GM04503 (cell line): ENCODE measurements at regions not wholly inside any gene's neighbourhood (a gene's known extent, or its start where the extent isn't known, plus 50 kb on each side); places are given as distances from the start of the nearest gene placed in this dataset.

Source experiments
- DNase-seq: peaks from one replicate; pipeline ENCODE4 v3.0.0-alpha.2; 2012; ENCODE audit warnings: low read depth

DNA sequence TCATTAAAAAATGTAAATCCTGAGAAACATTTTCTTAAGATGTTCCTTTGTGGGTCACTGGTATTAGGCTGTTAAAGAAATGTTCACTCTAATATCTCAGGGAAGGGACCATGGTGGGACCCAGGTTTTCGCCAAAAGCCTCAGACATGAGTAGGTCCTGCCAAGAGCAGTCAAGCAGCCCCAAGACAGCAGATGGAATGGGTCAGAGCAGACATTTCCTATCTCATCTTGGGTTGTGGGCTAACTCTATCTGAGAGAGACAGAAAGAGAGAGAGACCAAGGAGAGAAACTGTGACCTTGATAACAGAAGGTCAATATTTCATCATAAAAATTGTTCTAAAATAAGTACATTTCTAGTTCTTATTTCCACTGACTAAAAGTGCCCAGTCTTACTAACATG lies 661.7 kb downstream of the TSN start:
- no peak for DNase-seq

DNA sequence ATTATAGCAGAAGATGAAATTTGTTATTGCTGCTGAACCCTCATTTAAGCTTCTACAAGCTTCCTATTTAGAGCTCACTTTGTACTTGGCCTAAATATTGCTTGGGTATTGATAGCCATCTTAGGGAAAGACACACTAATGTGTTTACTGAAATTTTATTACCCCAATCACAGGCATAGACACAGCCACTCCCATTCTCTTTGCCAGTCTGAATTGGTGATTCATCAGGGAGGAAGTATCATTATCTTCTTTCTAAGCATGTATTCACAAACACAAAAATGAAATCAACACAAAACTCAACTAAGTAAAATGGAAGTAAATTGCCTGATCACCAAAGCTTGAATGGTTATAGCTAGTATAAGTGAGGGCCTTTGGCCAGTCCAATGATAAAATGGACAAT lies 666.3 kb downstream of the TSN start:
- no peak for DNase-seq

DNA sequence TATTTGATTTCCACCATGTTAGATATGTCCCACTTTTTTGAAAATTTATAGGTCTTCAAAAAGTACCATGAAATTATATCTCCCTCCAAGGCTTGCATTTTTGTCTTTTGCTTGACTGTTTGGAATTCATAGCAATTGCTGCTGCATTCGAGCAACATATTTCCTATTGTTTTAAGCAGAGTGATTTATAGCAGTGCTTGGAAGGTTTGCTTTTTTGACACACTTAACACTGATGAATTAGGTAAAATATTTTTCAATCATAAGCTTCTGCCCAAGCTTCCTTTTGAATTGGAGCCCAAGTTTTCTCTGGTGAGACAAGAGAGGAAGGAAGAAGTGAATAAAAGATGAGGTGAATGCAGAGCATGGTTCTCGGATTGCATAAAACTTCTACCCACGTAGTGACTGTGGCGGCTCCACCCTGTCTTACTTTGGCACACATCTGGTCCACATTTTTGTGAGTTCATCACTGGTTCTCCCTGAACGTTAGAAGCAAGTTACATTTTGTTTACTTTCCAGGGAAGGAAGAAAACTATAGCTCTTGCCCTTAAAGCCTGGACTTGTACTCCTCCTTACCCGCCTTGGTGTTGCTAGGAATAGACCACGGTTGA lies 667.0 kb downstream of the TSN start:
- DNase-seq, result no peak

DNA sequence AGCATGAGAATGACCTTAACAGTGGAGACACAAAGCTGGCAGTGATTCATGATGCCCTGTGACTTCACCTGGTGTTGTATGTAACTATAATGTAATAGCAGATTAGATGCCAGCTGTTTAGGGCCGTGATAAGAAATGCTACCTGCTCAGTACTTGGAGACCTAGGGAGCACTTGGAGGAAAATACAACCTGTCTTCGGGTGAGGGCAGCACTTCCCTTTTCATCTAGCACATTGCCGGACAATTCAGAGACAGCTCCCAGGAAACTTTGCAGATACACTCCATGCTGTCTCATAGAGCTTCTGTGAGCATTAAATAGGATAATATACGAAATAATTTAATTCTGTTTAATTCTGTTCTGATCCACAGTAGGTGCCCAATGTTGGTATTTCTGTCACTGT lies 668.5 kb downstream of the TSN start:
- DNase-seq, result no peak

DNA sequence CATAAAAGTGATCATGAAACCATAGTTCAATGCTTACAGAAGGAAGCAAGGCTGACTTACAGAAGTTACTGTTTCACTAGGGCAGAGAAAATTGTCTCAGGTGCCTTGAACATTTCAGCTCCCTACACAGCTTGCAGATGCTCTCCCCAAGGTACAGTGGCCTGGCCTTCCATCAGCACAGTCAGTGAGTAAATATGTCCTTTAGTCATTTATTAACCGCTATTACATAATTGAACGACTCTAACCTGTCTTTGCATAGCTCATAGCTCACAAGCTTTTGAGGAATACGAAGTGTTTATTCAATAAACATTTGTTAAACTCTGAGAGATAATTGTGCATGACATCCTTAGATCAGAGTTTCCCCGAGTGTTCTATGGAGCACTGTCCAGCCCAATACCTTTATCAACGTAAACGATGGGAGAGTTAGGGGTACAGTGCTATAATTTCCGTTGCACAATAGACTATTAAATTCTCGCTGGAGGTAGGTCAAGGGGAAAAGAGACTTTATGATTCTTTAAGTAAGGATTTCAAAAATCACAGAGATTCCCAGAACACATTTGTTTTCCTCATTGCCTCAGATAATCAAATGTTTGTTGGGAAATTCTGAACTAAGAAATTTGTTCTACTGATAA lies 677.8 kb downstream of the TSN start:
- DNase-seq, result no peak

DNA sequence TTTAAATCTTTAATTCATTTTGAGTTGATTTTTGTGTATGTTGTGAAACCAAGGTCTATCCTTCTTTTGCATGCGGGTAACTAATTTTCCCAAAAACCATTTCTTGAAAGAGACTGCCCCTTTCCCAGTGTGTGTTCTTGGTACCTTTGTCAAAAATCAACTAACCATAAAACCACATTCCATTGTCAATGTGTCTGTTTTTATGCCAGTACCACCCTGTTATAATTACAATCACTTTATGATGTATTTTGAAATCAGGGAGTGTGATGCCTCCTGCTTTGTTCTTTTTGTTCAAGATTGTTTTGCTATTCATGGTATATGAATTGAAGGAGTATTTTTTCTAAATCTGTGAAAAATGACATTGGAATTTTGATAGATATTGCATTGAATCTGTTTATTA lies 689.6 kb downstream of the TSN start:
- DNase-seq, result no peak

DNA sequence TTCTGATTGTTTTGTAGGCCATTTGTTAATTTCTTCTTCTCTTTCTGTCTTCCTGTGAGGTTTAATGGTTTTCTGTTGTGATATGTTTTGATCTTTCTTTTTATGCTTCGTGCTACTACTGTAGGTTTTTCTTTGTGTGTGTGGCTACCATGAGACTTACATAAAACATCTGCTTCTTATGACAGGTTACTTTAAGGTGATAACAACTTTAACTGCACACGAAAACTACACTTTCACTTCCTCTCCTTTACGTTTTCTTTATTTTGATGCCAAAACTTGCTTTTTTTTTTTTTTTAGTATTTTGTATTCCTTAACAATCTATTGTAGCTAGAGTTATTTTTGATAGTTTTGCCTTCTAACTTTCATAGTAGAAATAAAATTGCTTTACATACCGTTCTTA lies 691.3 kb downstream of the TSN start:
- DNase-seq, result no peak

DNA sequence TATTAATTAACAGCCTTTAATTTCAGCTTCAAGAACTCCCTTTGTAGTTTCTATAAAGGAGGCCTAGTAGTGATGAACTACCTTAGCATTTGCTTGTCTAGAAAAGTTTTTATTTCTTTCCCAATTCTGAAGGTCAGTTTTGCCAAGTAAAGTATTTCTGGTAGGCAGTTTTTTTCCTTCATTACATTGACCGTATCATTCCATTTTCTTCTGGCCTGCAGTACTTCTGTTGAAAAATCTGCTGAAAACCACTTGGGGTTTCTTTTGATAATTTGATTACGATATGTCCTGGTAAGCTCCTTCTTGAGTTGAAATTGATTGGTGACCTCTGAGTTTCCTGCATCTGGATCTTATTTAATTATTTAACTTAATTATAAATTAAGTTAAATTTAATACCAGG lies 691.8 kb downstream of the TSN start:
- DNase-seq, result no peak

DNA sequence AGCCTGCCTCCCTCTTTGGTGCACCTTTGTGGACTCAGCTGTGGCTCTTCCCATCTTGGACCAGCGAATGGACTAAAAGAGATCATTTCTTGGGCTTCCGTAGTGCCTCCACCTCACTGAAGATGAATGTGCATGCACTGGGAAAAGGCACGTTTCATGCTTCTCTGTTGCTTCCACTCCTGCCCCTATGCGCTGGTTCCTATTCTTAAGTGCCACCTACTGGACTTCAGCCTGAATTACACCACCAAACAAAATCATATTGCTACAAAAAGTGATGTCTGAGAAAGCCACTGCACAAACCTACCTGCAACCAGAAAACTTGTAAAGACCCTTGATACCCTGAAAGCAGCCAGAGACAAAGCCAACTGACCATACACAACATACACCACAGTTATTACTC lies 695.6 kb downstream of the TSN start:
- DNase-seq, result peak; percentile 3

DNA sequence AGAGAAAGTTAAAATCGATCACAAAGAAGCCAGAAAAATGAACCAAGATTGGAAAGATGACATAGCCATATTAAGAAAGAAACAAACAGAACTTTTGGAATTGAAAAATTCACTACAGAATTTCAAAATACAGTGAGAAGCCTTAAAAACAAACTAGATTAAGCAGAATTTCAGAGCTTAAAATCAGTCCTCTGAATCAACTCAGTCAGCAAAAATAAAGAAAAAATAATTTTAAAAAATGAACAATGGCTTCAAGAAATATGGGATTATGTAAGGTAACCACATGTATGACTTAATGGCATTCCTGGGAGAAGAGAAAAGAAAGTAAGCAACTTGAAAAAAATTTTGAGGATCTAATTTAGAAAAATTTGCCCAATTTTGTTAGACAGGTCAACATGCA lies 696.2 kb downstream of the TSN start:
- DNase-seq, result no peak

DNA sequence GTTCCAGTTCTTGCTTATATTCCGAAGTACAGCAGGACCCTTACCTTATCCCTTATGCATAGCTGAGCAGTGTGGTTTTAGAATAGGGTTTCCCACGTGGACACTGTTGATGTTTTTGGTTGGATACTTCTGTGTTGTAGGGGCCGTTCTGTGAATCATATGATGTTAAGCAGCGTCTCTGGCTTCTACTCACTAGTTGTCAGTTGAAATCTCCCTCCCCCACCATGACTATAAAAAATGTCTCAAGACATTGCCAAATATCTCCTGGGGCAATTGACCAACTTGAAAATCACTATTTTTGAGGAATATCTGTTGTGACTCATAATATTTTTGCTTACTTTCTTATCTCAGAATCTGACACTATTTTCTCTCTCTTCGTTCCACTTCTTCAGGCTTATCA lies 713.7 kb downstream of the TSN start:
- DNase-seq, result no peak

DNA sequence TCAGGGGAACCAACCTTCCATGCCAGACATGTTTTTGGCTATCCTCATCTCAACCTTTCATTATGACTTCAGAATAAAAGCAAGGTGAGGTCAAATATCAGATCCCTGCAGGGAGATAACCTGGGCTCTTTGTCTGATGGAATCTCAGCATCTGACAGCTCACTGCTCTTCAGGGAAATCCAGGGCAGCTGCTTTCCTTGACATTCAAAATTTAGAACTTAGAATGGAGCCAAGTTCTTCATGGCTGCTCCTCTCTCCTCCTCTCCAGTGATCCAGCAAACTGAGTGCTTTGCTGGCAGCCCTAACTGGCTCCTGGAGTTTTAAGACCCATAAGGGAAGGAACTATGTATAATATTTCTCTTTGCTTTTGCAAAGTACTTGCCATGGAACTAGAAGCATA lies 716.3 kb downstream of the TSN start:
- no peak for DNase-seq

DNA sequence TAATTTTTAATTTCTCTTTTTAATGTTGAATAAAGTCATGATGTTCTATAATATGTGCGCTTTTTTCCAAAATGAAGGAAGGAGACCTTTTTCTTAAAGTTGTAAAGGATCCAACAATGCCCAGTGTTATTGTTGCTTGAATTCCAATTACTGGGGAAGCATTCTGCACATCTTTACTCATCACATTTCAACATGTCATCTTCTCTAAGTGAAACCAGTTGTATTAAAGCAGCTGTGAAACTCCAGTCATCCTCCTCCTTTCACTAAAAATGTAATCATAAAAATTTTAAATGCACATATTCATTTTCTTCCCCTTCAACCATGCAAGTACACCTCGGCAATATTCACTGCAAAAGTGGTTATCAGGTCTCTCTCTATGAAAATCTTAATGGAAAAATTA lies 722.7 kb downstream of the TSN start:
- peak; percentile 10 for DNase-seq

DNA sequence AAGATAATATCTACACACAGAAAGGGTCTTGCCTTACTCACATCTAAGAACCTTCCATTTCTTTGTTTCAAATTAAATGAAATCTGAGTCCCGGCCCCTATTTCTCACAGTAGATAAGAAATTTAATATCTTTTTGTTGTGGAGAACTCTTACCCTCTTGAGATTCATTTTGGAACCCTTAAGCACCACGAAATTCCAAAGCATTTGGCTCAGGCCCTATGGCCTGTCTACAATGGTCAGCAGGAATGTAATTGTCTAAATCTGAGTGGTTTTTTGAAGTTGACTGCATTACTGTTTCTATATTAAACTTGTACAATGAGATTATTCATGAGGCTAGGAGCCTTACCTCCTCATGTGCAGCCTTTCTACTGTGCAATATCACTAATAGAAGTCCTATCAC lies 723.3 kb downstream of the TSN start:
- DNase-seq, result peak; percentile 14

DNA sequence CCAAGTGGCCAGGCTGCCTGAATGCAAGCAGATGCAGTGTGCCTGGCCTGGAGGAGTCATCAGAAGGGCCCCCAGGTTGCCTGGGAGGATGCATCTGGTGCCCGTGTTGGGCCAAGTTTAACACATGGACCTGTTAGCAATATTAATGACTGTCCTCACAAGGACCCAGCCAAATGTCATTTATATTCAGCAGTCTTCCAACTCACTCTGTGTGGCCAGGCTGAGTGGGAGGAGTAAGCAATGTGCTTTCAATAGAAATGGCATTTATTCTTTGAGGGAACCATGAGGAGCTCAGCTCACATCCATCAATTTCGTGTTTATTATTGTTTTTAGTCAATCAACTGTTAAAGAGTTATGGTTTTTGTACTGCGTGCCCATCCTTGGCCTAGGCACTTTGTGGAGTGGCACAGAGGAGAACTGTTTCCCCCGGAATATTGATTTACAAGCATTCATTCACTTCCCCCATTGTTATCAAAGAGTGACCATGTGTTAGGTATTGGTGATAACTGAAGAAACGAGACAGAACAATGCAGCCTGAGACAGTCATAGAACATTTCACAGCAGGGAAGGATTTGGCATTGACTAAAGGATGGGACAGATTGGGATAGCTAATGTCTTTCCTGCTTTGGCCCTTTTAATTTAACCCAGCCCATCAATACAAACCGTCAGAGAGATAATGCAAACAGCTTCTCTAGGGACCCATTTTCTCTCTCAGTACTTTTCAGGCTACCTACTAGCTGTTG lies 725.2 kb downstream of the TSN start:
- no peak for DNase-seq

DNA sequence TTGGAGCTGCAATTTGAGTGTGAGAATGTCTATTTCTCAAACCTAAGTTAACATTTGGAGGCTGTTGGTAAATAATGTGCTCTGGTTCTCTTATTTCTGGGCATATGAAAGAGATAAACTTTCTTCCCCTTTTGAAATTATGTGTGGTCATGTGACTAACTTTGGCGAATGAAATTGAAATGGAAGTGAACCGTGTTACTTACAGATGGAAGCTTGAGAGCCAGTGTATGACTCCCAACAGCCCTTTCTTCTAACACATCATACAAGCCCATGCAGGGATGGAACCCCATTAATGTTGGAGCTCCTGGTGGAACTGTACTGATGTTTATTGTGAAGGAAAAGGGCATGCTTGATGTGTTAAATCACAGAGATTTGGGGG lies 725.8 kb downstream of the TSN start:
- no peak for DNase-seq

DNA sequence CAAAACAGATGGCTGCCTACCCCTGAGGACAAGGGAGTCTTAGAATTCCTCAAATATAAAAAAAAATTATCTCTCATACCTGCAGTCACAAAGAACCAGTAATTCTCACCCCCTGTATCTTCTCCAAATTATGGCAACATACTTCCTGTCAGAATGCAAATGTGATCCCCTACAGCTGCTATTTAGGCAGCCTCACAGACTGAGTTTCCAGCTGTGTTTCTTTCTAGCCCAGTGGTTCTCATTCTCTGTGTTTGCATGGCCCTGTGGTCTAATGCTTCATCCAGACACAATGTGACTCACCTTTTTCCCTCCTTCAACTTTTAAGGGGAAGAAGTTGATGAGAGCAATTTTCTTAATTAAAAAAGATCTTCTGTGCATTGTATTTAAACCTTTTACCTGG lies 726.3 kb downstream of the TSN start:
- no peak for DNase-seq

DNA sequence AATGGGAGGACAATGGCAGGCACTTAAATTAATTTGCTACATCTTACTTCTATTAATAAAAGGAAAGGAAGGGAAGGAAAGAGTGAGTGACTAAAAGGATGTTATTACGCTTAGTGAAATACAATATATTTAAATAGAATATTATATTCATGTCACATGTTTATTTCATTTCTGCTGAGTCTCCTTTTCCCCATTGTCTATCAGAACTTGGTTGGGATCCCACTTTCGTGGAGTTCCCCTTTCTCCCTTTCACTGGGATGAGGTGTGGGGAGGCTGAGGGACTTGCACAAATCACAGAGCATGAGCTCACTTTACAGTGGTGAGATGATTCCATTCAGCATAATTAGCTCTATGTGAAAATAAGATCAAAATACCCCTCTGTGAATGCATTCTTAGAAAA lies 730.6 kb downstream of the TSN start:
- no peak for DNase-seq

DNA sequence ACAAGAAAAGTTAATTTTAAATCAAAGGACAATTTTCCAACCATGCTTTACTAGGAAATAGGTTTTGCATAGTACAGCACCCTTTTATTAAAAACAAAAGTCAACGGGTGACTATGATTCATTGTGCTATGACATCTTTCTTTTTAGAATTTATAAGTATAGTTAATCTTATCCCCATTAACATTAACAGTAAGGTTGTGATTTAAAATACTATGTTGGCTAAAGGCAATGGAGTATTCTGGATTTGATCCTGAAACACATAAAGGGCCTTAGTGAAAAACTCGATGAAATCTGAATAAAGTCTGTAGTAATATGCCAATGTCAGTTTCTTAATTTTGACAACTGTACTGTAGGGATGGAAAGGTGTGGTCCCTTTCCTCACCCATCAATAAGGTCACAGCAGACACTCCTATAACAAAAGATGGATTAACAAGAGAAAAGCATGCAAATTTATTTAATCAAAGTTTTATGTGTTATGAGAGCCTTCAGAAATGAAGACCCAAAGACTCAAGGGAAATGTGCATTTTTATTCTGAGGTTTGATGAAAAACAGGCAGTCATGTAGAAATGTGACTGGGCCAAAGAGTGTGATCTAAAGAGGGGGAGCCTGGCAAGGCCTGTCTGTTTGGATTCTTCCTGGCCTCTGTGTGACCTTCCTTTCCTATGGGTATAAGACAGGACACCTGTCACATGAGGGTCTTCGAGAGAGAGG lies 731.4 kb downstream of the TSN start:
- DNase-seq, result no peak

DNA sequence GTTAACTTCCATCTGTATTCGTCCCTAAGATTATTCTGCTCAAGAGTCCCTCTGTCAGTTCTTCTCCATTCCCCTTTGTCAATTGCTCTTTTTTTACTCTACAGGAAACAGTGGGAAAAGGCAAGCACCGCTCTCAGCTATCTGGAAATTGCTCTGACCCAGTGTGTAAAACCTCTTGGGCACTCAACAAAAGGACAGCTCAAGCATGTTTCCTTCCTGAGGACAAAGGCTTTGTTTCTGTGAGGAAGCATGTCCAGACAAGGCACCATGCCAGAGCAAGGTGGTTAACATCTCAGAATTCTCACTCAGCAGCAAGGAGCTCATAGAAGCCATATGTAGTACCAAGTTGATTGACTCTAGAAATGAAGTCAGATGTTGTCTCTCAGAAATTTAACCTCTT lies 735.6 kb downstream of the TSN start:
- no peak for DNase-seq

DNA sequence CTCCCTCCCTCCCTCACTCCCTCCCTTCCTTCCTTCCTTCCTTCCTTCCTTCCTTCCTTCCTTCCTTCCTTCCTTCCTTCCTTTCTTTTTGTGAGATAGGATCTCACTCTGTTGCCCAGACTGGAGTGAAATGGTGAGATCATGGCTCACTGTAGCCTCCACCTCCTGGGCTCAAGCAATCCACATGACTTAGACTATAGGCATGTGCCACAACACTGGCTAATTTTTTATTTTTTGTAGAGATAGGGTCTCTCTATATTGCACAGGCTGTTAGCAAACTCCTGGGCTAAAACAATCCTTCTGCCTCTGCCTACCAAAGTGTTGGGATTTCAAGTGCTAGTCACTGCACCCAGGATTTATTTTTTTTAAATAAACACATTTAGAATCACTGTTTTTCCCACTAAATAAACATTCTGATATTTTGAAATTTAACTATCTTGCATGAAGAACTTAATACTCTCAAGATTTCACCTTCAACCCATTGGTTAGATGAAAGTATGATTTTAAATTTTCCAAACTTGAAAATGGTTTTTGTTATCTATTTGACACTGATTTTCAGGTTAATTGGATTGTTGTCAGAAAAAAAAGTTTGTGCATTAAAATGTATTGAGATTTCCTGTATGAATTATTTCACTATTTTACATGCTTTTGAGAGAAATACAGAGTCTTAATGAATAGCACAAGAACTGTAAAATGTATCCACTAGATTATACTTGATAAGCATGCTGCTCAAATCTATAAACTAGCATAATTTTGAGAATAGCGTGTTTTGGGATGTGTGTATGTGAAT lies 745.1 kb downstream of the TSN start:
- no peak for DNase-seq

DNA sequence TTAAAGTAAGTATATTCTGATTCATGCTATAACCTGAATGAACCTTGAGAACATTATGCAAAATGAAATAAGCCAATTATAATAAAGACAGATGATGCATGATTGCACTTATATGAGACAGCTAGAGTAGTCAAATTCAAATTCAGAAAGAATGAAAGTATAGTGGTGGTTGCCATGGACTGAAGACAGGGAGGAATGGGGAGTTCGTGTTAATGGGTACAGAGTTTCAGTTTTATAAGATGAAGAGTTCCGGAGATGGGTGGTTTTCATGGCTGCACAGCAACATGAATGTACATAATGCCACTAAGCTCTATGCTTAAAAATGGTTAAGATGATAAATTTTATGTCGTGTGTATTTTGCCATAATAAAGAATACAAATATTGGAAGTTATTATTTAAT lies 751.2 kb downstream of the TSN start:
- DNase-seq, result no peak
